Dedifferentiated amniotic fluid mesenchymal stem cell (primary cell): ENCODE measurements at regions not wholly inside any gene's neighbourhood (a gene's known extent, or its start where the extent isn't known, plus 50 kb on each side); places are given as distances from the start of the nearest gene placed in this dataset.

Experiments
- DNase-seq: peaks from one replicate; pipeline ENCODE4 v3.0.0-alpha.2; 2016; ENCODE audit errors: extremely low spot score

DNA sequence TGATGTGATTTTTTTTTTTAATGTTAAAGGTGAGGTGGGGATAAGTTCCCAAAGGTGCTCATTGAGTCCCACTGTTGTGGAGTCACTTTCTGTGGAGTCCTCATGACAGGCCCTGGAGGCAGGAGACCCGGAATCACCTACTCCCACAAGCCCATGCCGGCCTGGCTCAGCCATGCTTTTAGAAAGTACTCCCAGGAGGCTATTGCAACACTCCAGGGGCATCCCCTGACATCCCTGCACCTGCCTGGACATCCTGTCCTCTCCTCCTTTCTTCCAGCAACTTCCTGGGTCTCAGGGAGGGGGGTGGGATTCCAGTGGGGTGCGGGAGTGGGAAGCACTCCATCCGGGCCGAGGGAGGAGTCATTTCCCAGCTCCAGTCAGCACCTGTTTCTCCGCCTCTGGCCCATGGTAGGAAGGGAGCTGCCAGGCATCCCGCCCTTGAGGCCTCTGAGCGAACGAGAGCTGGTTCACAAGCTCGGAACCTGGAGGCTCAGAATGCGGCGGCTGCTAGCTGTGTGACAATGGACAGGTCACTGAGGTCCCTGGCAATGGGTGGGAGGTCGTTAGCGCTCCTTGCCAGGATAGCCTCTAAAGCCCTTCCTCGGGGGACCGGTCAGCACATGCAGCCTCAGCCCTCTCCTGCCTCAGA, 163.9 kb upstream of the ID2 start:
- no peak for DNase-seq

DNA sequence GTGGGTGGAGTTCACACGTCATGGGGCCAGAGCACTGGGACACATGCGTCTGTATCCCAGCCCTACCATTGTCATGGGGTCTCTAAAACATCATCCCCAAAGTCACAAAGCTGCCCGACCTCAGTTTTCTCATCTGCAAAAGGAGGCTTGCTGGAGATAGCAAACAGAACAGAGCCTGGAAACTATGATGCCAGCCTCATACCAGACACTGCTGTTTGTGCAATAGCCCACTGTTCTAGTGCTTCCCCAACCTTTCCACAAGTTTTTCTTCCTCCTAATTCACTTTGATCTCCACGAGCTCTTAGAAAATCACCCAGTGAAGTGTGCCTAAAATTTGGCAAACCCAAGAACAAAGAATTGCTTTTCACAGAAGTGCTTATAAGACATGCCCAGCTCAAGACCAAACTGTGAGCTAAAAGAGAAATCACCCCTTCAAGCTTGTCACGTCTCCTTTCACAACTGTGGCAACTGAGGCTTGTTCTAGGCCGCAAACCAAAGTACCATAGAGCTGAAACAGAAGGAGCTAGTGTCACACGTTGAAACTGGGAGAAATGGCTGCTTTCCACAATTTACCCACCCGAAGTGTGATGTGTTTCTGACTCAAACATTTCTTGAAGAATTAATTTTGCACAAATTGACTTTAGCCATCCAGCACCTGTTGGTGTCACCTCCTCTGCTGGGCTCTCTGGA, 162.7 kb upstream of the ID2 start:
- DNase-seq, result no peak

DNA sequence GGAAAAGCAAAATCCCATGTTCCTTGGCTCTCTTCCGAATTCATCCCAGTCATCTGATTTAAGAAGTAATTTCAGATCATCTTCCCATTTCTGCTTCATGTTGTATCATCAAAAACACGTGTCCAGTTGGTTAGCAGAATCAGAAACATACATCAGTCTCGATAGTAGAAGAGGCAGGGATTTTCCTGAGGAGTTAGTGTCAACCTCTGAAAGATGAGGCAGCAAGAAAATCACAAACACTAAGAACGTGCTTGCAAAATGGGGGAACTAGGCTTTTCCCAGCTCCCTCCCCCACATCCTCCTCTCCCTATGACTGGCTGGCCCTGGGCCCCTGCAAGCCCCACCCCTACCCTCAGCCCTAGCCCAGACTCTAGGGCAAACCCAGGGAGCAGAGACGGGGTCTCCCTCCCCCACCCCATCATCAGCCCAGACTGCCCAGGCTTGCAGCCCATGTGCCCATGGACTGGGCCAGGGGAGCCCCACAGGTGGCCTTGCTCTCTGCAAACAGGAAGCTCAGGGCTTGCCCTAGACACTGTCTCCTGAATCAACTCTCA, 161.0 kb upstream of the ID2 start:
- DNase-seq, result no peak

DNA sequence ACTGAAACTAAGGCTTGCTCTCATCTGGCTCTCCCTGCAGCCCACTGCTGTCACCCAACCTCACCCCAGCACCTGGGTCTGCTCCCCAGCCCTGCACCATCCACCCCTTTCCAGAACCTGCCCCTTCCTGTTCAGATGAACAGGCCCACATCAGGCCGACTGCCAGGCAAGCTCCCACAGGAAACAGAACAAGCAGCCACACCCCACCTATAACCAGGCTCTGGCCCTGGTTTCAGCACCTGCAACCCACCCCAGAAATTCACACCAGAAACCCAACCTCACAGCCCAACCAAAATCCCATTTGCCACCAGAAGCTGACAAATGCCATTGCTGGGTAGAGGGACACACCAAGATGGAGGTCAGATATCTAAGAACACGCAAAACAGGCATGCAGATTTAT, 159.2 kb upstream of the ID2 start:
- DNase-seq, result no peak

DNA sequence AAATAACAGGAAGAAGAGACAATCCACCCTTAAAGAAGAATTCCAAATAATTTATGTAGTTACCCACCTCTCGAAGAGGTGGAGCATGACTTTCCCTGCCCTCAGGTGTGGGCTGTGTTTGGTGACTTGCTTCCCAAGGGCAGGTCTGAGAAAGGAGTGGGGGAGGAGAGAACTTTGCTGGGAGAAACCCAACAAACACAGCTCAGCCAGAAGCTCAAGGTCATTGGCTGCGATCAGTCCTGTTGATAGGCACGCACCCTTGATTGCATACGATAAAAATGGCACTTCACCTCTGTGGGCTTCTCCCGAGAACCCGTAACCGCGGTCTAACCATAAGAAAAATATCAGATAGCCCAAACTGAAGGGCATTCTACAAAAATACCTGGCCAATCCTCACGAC, 157.5 kb upstream of the ID2 start:
- no peak for DNase-seq

DNA sequence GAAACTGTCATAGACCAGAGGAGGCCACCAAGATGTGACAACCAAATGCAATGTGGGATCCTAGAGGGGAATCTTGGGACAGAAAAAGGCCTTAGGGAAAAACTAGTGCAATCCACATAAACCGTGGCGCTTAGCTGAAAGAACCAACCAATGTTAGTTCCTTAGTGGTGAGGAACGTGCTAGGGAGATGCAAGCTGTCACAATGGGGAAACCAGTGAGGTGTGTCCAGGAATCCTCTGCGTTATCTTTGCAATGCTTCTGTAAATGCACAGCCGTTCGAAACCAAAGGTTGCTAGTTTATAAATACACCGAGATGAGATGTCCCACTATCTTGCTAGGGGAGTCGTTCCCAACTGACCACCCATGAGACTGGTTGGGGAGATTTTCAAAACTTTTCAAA, 157.0 kb upstream of the ID2 start:
- no peak for DNase-seq

DNA sequence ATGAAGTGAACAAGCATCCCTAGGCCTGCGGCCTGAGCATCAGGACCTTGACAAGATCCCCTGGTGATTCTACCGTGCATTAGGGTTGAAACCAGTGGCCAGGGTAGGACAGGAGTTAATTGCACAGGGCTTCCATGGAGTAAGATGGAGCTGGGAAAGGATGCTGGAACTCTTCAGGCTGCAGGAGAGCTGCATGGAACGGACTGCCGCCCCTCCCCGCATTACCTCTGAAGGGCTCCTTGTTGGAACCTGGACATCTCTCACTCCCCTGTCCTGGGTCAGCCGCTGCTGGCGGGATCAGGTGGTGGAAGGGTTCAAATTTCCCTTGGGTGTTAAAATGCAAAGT, 156.6 kb upstream of the ID2 start:
- no peak for DNase-seq

DNA sequence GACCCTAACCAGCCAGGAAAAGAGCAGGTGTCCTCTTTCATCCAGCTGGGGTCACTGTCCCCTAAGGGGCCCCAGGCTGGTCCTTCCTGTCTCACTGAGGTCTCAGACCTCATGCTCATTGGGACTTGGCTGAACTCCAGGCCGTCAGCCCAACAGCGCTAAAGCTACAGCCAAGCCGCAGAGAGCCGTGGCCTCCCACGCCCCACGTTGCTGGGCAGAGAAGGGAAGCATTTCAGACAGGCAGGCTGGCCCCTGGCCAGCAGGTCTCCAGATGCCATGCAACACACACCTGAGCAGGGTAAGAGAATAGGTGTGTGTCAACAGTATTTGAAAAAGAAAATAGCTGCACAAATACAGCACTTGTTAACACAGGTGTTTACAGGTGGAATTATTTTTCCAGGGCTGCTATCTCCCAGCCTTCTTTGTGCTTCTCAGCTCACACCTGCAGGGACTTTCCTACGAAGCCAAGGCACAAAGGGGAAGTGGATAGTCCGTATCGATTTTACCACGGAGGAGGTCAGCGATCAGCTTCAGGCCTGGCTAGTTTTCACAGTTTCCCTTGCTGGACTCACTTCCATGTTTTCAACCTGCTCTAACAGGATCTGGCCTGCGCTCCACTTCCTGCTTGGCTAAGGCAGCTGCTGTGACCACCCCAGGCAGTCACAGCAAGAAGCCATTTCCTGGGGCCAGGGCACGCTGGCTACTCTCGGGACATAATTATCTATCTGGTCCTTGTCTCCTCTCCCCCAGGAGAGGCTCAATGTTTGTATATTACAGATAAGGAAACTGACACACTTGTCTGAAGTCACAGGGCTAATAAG, 156.1 kb upstream of the ID2 start:
- DNase-seq, result no peak

DNA sequence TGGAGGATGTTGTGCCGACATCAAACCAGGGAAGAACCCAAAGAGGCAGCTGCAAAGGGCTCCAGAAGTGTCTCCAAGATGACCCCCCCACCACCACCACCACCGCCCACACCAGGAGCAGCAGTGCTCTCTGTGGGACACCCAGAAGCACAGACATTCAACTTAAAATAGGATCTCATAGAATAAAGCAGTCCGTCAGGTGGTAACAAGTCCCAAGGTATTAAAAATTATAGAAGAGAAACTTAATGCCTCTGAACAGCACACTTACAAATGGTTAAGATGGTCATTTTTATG, 155.5 kb upstream of the ID2 start:
- no peak for DNase-seq

DNA sequence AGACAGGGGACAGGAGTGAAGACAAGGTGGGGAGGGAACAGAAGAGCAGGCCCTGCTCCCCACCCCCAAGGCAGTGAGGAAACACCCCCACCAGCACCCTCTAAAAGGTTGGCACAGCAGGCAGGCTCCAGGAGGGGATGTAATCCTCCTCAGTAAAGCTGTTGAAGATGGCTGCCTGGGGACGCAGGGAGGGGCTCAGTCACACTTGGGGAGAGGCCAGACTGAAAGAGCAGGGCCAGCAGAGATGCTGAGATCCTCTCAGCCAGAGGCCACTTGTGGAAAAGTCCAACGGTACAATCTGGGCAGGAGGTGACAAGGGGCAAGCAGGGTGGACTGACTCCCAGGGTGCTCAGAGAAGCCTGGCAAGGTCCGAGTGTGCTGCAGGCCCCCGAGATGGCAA, 154.8 kb upstream of the ID2 start:
- no peak for DNase-seq

DNA sequence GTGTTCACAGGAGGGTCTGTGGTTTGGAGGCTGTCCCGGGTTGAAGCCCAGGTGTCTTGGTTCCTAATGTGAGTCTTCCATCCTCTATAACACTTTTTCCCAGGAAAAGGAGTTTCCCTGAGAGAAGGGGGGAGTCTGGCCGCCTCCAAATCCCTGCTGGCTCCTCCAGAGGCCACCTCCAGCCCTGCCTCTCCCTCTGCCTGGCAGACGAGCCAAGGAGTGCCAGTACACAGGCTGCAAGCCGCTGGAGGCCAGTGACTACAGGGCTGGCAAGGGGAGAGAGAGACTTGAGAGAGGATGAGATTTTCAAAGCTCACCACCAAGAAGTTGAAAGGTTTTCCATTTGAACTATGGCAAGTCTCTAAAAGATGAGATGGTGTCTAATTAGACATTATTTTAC, 154.2 kb upstream of the ID2 start:
- no peak for DNase-seq

DNA sequence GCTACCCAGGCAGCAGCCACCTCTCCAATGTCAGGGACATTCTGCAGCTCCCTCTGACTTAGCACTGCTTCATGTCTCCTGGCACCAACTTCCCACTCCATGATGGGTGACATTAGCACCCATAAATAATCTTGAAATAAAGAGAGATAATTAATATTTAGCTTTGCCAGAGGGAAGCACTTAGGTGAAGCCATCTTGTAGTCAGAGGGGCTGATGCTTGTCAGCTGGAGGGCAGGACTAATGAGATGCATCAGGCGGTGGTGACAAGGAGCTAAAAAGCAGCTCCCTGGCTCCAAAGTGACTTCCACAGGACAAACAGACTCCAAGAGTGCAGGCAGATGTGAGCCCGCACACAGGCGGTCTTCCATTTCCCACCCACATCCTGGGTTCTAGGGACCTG, 153.0 kb upstream of the ID2 start:
- DNase-seq, result no peak

DNA sequence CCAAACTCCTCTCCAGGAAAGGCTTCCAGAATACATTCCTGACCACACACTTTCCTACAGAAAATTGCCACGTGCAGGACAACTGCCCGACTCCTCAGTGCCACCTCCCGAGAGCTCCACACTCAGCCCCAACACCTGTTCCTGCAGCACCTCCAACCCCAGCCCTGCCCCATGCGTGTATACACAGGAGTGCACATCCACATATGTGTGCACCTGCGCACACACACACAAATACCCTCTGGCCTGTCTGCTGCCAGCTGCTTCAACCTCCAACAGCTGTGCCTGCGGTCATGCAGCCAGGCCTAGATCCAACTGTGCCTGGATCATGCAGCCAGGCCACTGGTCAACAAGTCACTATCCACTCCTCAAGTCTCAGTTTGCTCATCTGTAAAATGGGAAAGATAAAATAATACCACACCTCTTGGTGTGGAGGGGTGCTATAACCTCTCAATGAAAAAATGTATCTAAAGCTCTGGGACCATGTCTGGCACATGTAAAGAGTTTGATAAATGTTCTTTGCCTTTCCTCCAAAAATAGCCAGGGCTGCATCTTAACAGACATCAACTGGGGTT, 152.1 kb upstream of the ID2 start:
- DNase-seq, result no peak

DNA sequence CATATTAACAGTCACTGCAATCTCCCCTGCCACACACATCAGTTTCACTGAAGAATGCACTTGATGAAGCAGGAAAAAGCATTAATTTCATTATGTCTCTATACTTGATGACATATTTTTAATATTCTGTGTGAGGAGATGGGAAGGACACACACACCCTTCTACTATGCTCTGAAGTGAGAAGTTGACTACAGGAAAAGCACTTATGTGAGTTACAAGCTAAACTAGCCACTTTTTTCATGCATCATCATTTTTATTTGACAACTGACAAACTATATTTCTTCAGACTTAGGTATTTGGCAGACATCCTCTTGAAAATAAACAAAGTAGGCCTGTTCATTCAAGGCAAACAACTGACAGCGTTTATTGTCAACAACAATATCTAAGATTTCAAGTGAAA, 150.4 kb upstream of the ID2 start:
- DNase-seq, result no peak

DNA sequence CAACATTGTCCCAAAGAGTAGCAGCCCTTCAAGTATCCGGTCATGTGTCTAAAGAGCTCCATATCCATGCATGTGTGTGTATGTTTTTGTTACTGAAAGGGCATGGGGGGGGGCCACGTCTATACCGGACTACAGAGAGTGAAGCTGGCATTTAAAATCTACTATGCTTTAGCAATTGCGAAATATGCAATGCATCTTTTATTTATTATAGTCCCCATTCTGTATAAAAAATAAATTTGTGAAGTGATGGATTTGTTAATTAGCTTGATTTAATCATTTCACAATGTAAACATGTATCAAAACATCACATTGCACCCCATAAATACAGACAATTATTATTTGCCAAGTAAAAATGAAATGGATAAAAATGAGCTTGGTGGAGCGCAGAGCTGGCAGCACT, 149.4 kb upstream of the ID2 start:
- DNase-seq, result no peak

DNA sequence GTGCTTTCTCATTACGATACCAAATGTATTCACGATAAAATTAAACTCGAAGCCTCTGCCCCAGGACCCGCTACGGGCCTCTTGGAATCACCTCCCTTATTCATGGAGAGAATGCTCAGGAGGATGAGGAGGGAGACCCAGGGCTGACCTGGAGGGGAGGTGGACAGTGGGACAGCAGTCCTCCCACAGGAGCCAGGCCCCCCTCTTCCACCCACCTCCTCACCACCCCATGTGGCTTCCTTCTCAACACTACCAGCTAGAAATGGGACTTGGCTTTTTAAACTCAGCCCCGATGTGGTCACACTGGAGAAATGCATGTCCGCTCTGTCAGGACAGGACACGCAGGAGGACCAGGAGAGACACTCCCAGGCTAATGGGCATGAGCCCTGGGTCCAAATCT, 147.9 kb upstream of the ID2 start:
- no peak for DNase-seq

DNA sequence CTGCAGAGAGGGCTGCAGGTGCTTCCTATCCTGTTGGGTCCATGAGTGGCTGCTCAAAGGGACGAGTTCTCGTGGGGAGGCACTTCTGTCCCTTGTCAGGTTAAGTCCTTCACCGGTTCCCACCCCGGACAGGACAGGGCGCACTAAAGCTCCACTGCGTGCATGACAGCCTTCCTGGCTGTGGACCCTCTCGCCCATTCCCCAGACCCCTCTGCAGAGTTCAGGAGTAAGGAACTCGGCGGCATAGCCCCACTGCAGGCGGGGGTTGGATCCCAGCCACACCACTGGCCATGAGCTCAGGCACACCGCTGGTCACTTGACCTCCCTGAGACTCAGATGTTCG, 147.5 kb upstream of the ID2 start:
- DNase-seq, result no peak

DNA sequence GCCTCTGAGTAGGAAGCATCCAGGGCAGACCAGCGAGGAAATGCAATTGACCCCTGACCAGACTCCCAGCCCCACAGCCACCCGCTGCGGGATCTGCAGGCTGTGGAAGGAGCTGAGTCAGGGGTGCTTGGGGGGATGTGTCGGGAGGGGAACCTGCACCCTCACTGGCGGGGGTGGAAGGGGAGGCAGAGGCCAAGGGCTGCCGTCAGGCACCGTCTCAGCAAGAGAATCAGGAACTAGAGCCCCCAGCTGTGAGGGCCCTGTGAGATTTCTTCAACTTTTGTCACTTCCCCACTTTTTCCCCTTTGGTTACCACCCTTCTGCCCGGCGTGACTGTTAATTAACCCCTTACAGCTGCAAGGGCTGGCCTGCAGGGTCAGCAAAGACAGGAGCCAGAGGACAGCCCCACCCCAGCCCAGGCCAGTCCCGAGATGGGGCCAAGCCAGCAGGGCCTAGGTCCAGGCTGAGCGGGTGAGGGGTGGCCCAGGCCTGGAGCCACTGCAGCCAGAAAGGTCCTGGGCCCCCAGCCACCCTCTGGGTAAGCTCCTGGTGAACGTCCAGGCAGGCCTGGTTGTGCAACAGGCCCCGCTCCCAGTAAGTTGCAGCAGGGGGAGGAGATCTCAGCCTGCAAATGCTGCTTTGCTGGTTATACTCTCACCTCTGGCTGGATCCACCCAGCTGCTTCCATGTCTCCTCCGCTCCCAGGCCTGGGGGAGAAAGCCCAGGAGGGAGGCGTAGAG, 147.0 kb upstream of the ID2 start:
- DNase-seq, result no peak

DNA sequence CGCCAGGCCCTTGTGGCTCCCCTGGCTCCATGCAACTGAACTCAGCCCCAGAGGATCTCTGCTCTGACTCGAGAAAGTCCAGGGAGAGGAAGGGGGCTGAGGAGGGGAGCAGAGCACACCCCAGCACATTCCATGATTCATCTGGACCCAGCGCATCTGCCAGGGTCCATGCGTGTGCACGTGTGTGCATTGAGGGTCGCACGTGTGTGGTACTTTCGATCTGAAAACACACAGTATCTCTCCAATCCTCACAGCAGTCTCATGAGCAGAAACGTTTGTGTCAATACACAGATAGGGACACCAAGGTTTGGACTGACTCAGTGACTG, 146.4 kb upstream of the ID2 start:
- no peak for DNase-seq

DNA sequence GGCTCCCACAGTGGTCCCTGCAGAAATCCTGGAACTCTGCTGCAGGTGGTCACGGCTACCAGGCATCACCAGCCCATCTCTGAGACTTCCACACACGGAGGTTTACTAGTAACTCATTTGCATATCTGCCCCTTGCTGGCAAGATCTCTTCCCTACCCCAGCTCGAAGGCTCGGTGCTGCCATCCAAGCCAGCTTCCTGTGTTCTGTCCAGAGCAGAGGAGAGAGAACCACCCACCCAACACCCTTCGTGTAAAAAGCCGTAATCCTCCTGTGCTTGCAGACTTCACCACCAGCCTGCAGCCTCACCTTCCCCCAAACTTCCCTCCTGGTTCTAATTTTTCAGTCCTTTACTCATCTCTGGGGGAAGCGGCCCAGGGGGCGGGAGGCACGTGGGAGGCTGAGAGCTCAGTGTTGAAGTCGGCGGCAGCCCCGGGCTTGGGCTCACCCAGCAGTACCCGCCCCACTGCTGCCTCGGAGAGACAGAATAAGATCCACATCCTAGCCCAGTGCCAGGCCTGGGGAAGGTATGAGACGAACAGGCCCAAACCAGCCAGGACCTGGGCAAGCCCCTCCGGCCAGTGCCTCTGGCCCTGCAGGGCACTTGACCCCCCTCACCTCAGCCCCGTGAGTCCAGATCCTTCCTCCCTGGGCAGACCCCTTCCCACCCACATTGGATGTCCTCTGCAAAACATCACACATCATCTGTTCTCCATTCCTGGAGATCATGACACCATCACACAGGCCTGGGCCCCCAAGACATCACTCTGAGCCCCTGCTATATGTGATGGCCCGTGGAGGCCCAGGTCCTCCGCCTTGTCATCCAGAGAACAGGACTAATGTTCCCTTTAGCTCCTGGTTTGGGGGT, 145.8 kb upstream of the ID2 start:
- no peak for DNase-seq
